ENCODE measurements at regions not wholly inside any gene's neighbourhood (a gene's known extent, or its start where the extent isn't known, plus 50 kb on each side); places are given as distances from the start of the nearest gene placed in this dataset.

GRCh38 chr13:40149611-40150274 lies 494.3 kb downstream of the COG6 start:
- no peak for TF ChIP-seq EZH2phosphoT487 (conservative IDR thresholded peaks at IDR 0.05; ENCODE audit: low read length)
- TF ChIP-seq, protein P1, sequence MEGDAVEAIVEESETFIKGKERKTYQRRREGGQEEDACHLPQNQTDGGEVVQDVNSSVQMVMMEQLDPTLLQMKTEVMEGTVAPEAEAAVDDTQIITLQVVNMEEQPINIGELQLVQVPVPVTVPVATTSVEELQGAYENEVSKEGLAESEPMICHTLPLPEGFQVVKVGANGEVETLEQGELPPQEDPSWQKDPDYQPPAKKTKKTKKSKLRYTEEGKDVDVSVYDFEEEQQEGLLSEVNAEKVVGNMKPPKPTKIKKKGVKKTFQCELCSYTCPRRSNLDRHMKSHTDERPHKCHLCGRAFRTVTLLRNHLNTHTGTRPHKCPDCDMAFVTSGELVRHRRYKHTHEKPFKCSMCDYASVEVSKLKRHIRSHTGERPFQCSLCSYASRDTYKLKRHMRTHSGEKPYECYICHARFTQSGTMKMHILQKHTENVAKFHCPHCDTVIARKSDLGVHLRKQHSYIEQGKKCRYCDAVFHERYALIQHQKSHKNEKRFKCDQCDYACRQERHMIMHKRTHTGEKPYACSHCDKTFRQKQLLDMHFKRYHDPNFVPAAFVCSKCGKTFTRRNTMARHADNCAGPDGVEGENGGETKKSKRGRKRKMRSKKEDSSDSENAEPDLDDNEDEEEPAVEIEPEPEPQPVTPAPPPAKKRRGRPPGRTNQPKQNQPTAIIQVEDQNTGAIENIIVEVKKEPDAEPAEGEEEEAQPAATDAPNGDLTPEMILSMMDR (IDR thresholded peaks at IDR 0.05; ENCODE audit: insufficient read depth, low read length, poor library complexity, severe bottlenecking) = no peak

All from SU-DHL-6 (cell line).